ENCODE measurements at regions not wholly inside any gene's neighbourhood (a gene's known extent, or its start where the extent isn't known, plus 50 kb on each side); places are given as distances from the start of the nearest gene placed in this dataset.

DNA sequence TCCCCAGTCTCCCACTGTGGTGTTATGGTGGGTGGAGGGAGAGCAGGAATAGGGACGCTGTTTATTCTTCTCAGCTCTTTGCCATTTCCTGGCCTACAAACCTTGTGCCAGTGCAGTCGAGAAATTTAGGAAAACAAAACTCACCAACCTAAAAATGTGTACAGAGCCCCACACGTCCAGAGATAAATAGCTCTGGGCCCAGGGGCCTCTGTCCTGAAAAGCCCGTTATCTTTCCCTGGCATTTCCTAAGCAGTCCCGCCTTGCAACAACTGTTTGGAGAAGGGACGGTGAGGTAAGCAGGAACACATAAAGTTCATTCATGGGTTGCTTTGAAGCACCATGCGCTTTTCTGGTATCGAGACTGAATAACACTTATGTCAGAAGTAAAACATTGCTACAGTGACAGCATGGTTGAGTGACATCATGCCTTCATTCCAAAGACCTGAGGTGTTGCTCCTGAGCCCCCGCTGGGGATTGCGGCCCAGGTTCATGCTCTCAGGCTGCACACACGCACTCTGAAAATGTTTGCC lies 80.1 kb upstream of the NXT1 start:
- TF ChIP-seq, protein P1, sequence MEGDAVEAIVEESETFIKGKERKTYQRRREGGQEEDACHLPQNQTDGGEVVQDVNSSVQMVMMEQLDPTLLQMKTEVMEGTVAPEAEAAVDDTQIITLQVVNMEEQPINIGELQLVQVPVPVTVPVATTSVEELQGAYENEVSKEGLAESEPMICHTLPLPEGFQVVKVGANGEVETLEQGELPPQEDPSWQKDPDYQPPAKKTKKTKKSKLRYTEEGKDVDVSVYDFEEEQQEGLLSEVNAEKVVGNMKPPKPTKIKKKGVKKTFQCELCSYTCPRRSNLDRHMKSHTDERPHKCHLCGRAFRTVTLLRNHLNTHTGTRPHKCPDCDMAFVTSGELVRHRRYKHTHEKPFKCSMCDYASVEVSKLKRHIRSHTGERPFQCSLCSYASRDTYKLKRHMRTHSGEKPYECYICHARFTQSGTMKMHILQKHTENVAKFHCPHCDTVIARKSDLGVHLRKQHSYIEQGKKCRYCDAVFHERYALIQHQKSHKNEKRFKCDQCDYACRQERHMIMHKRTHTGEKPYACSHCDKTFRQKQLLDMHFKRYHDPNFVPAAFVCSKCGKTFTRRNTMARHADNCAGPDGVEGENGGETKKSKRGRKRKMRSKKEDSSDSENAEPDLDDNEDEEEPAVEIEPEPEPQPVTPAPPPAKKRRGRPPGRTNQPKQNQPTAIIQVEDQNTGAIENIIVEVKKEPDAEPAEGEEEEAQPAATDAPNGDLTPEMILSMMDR (IDR thresholded peaks at IDR 0.05) = no peak
- no peak for TF ChIP-seq POLR2AphosphoS5 (IDR thresholded peaks at IDR 0.05)
